Liver (tissue), 8 donors: ENCODE measurements at regions not wholly inside any gene's neighbourhood (a gene's known extent, or its start where the extent isn't known, plus 50 kb on each side); places are given as distances from the start of the nearest gene placed in this dataset.

Experiments
- DNase-seq: peaks from one replicate; pipeline ENCODE4 v3.0.0-alpha.2; 2017; ENCODE audit warnings: low spot score
- H3K27ac ChIP-seq, 2 donors: one replicate each; pipeline ENCODE4 v1.7.0; 2013; ENCODE audit warnings: inconsistent platforms in 2 of 2, low read length in 2 of 2, control low read depth in 1 of 2, low read depth in 1 of 2, mild to moderate bottlenecking in 1 of 2
- H3K27me3 ChIP-seq, 4 donors: one replicate each; pipeline versions ENCODE4 v1.6.1 to v1.7.0; 2013; ENCODE audit warnings: low read length in 3 of 4, inconsistent platforms in 1 of 4, mild to moderate bottlenecking in 1 of 4, moderate library complexity in 1 of 4; ENCODE audit not compliant: control insufficient read depth in 4 of 4, insufficient read depth in 4 of 4
- H3K36me3 ChIP-seq, 4 donors: one replicate each; pipeline versions ENCODE4 v1.6.1 to v1.7.0; 2013; ENCODE audit warnings: low read length in 3 of 4, mild to moderate bottlenecking in 3 of 4, low read depth in 1 of 4, moderate library complexity in 1 of 4; ENCODE audit not compliant: control insufficient read depth in 4 of 4, insufficient read depth in 3 of 4
- H3K4me1 ChIP-seq, 4 donors: one replicate each; pipeline versions ENCODE4 v1.6.1 to v1.7.0; 2013; ENCODE audit warnings: low read length in 3 of 4, mild to moderate bottlenecking in 3 of 4, moderate library complexity in 1 of 4; ENCODE audit not compliant: control insufficient read depth in 4 of 4, insufficient read depth in 4 of 4
- H3K4me3 ChIP-seq, 3 donors: one replicate each; pipeline versions ENCODE4 v1.6.1 to v1.7.0; 2013; ENCODE audit warnings: low read length in 3 of 3, control low read depth in 1 of 3, low read depth in 1 of 3, mild to moderate bottlenecking in 1 of 3
- H3K9ac ChIP-seq, 2 donors: one replicate each; pipeline ENCODE4 v1.7.0; 2013; ENCODE audit warnings: low read length in 2 of 2, mild to moderate bottlenecking in 2 of 2, moderate library complexity in 2 of 2, control low read depth in 1 of 2, low read depth in 1 of 2
- H3K9me3 ChIP-seq, 4 donors: one replicate each; pipeline versions ENCODE4 v1.6.1 to v1.7.0; 2013; ENCODE audit warnings: low read length in 3 of 4; ENCODE audit not compliant: control insufficient read depth in 4 of 4
- ATF3 ChIP-seq: IDR thresholded peaks from 2 replicates; pipeline ENCODE4 v1.6.1; 2016; ENCODE audit warnings: antibody characterized with exemption
- CTCF ChIP-seq: fragments of 150-350 bp; IDR thresholded peaks from 2 replicates; pipeline ENCODE4 v1.5.1; 2017; ENCODE audit warnings: improper control_type of control experiment, low read depth, low read length; ENCODE audit not compliant: missing input control
- EGR1 ChIP-seq, 2 donors: IDR thresholded peaks; 2 replicates each; pipeline ENCODE4 v1.6.1; 2016 to 2018; ENCODE audit warnings: antibody characterized with exemption in 2 of 2, low read depth in 2 of 2
- FOXA1 ChIP-seq: IDR thresholded peaks from 2 replicates; pipeline ENCODE4 v1.6.1; 2016; ENCODE audit warnings: antibody characterized with exemption
- FOXA2 ChIP-seq: IDR thresholded peaks from 2 replicates; pipeline ENCODE4 v1.6.1; 2016; ENCODE audit warnings: antibody characterized with exemption
- GABPA ChIP-seq, 2 donors: IDR thresholded peaks in 1 of 2; conservative IDR thresholded peaks in 1 of 2; 2 replicates each; pipeline ENCODE4 v1.6.1; 2016; ENCODE audit warnings: antibody characterized with exemption in 2 of 2, mild to moderate bottlenecking in 1 of 2, moderate library complexity in 1 of 2
- HNF4G ChIP-seq: IDR thresholded peaks from 2 replicates; pipeline ENCODE4 v1.6.1; 2016; ENCODE audit warnings: antibody characterized with exemption
- MAX ChIP-seq: IDR thresholded peaks from 2 replicates; pipeline ENCODE4 v1.6.1; 2016; ENCODE audit warnings: antibody characterized with exemption
- NR2F2 ChIP-seq: IDR thresholded peaks from 2 replicates; pipeline ENCODE4 v1.6.1; 2016; ENCODE audit warnings: antibody characterized with exemption
- RAD21 ChIP-seq, 2 donors: IDR thresholded peaks; 2 replicates each; pipeline ENCODE4 v1.6.1; 2016; ENCODE audit warnings: antibody characterized with exemption in 2 of 2, mild to moderate bottlenecking in 2 of 2
- REST ChIP-seq: IDR thresholded peaks from 2 replicates; pipeline ENCODE4 v1.6.1; 2016; ENCODE audit warnings: antibody characterized with exemption, mild to moderate bottlenecking
- RXRA ChIP-seq, 2 donors: IDR thresholded peaks; 2 replicates each; pipeline ENCODE4 v1.6.1; 2017 to 2018; ENCODE audit warnings: antibody characterized with exemption in 2 of 2, mild to moderate bottlenecking in 1 of 2
- SP1 ChIP-seq: IDR thresholded peaks from 2 replicates; pipeline ENCODE4 v1.6.1; 2018; ENCODE audit warnings: antibody characterized with exemption, mild to moderate bottlenecking
- TAF1 ChIP-seq: conservative IDR thresholded peaks from 2 replicates; pipeline ENCODE4 v1.6.1; 2016; ENCODE audit warnings: antibody characterized with exemption, mild to moderate bottlenecking
- YY1 ChIP-seq: IDR thresholded peaks from 2 replicates; pipeline ENCODE4 v1.6.1; 2016; ENCODE audit warnings: antibody characterized with exemption, mild to moderate bottlenecking
- ZBTB33 ChIP-seq: IDR thresholded peaks from 2 replicates; pipeline ENCODE4 v1.6.1; 2016; ENCODE audit warnings: antibody characterized with exemption
- WGBS: extraction: QIAGEN DNeasy Blood & Tissue Kit; methylation state at CpG from one replicate; pipeline ENCODE4 v1.1.7; 2013; 5-methylcytosine and 5-hydroxymethylcytosine counted together
- donor health status: healthy.
- donor health status: healthy.
- donor health status: healthy.
- donor health status: healthy.
- donor health status: healthy.

- H3K27me3 ChIP-seq = no peaks in the 10 kb centered on the region
- DNase-seq = no peak
- WGBS = 51% methylated on average over 9 of the region's 9 CpGs
- H3K36me3 ChIP-seq = no peaks in the 10 kb centered on the region
- H3K9ac ChIP-seq = peak overlapping the region; percentile 7 to 65
- peak overlapping the region; percentile 87 to 88 for H3K27ac ChIP-seq
- H3K9me3 ChIP-seq = no peaks in the 10 kb centered on the region
- no peak overlapping the region for H3K4me3 ChIP-seq
- no peak for TF ChIP-seq RAD21 (IDR thresholded peaks at IDR 0.05)
- no peak for TF ChIP-seq RXRA (IDR thresholded peaks at IDR 0.05)
- no peak for TF ChIP-seq NR2F2
- no peak for TF ChIP-seq GABPA (IDR thresholded peaks at IDR 0.05 in 1 of 2, conservative IDR thresholded peaks at IDR 0.05 in 1 of 2)
- TF ChIP-seq MAX = no peak
- TF ChIP-seq FOXA2 = peak; percentile 69
- no peak for TF ChIP-seq TAF1
- TF ChIP-seq FOXA1 = peak; percentile 50
- TF ChIP-seq HNF4G = no peak
- no peak for TF ChIP-seq EGR1 (IDR thresholded peaks at IDR 0.05; ENCODE audit: low read depth in 2 of 2)
- no peak for TF ChIP-seq REST
- no peak for TF ChIP-seq YY1
- no peak for TF ChIP-seq CTCF
- peak; percentile 6 for TF ChIP-seq SP1
- no peak for TF ChIP-seq ZBTB33
- no peak for TF ChIP-seq ATF3
- peaks cover 25 to 75% (median 43%) of the 10 kb centered on the region in 4 donors for H3K4me1 ChIP-seq
Observed at GRCh38 chr1:9439074-9439761, 100.0 kb upstream of the SLC25A33 start.

- 94% methylated on average over 7 of the region's 7 CpGs for WGBS
- peak overlapping the region in 1 of 2 donors; percentile 4 for H3K9ac ChIP-seq
- DNase-seq = no peak
- H3K4me3 ChIP-seq = no peak overlapping the region
- H3K27ac ChIP-seq = peak overlapping the region in 1 of 2 donors; percentile 87
- H3K4me1 ChIP-seq = peaks cover 23 to 64% (median 35%) of the 10 kb centered on the region in 4 donors
- no peaks in the 10 kb centered on the region for H3K27me3 ChIP-seq
- no peaks in the 10 kb centered on the region for H3K36me3 ChIP-seq
- H3K9me3 ChIP-seq = no peaks in the 10 kb centered on the region
- TF ChIP-seq REST (no peak), ATF3 (no peak), GABPA (IDR thresholded peaks at IDR 0.05 in 1 of 2, conservative IDR thresholded peaks at IDR 0.05 in 1 of 2) (no peak), ZBTB33 (no peak), EGR1 (IDR thresholded peaks at IDR 0.05; ENCODE audit: low read depth in 2 of 2) (no peak), RAD21 (IDR thresholded peaks at IDR 0.05) (no peak), HNF4G (no peak), MAX (no peak)
Observed at GRCh38 chr1:9440261-9440660, 99.0 kb upstream of the SLC25A33 start.
